ENCODE measurements at regions not wholly inside any gene's neighbourhood (a gene's known extent, or its start where the extent isn't known, plus 50 kb on each side); places are given as distances from the start of the nearest gene placed in this dataset.

GRCh38 chr21:38709876-38710275 is 95.9 kb upstream of the ETS2 start:
- no peak for DNase-seq

GRCh38 chr21:38712071-38712470 is 93.7 kb upstream of the ETS2 start:
- DNase-seq = no peak

- DNase-seq = no peak
These were observed 93.1 kb upstream of the ETS2 start for GRCh38 chr21:38712664-38713063.

GRCh38 chr21:38714039-38714817 is 91.5 kb upstream of the ETS2 start:
- DNase-seq = no peak

- no peak for DNase-seq
These were observed 90.7 kb upstream of the ETS2 start for GRCh38 chr21:38714999-38715398.

GRCh38 chr21:38716088-38716487 is 89.6 kb upstream of the ETS2 start:
- DNase-seq = no peak

- no peak for DNase-seq
These were observed 88.8 kb upstream of the ETS2 start for GRCh38 chr21:38716942-38717341.

- DNase-seq = no peak
These were observed 87.2 kb upstream of the ETS2 start for GRCh38 chr21:38718481-38718880.

GRCh38 chr21:38720074-38720473 is 85.7 kb upstream of the ETS2 start:
- DNase-seq = no peak

- no peak for DNase-seq
These were observed 84.7 kb upstream of the ETS2 start for GRCh38 chr21:38721055-38721454.

GRCh38 chr21:38721958-38722357 is 83.8 kb upstream of the ETS2 start:
- DNase-seq = peak; percentile 68

GRCh38 chr21:38725196-38726157 is 80.3 kb upstream of the ETS2 start:
- DNase-seq = no peak

- no peak for DNase-seq
These were observed 79.2 kb upstream of the ETS2 start for GRCh38 chr21:38726482-38726881.

GRCh38 chr21:38729291-38729690 is 76.4 kb upstream of the ETS2 start:
- no peak for DNase-seq

- DNase-seq = no peak
These were observed 75.9 kb upstream of the ETS2 start for GRCh38 chr21:38729754-38730379.

- peak; percentile 43 for DNase-seq
These were observed 71.7 kb upstream of the ETS2 start for GRCh38 chr21:38733972-38734546.

GRCh38 chr21:38734646-38735365 is 70.9 kb upstream of the ETS2 start:
- no peak for DNase-seq

GRCh38 chr21:38735626-38736206 is 70.0 kb upstream of the ETS2 start:
- DNase-seq = no peak

- DNase-seq = no peak
These were observed 65.6 kb upstream of the ETS2 start for GRCh38 chr21:38740090-38740489.

GRCh38 chr21:38741092-38741949 is 64.4 kb upstream of the ETS2 start:
- no peak for DNase-seq

- no peak for DNase-seq
These were observed 63.8 kb upstream of the ETS2 start for GRCh38 chr21:38741950-38742256.
